NCI-H187 treated with DMSO at 0.1 percent for 48 hours (cell line): ENCODE measurements at regions not wholly inside any gene's neighbourhood (a gene's known extent, or its start where the extent isn't known, plus 50 kb on each side); places are given as distances from the start of the nearest gene placed in this dataset.
"Not testable (repeated sequence)": the region's sequence is repeated elsewhere in the genome, so short reads cannot be mapped to it uniquely, and the experiment has no call there.

Source experiments
- DNase-seq: peaks from one replicate; lab custom pipeline; 2025; lab: John Stamatoyannopoulos, UW

DNA sequence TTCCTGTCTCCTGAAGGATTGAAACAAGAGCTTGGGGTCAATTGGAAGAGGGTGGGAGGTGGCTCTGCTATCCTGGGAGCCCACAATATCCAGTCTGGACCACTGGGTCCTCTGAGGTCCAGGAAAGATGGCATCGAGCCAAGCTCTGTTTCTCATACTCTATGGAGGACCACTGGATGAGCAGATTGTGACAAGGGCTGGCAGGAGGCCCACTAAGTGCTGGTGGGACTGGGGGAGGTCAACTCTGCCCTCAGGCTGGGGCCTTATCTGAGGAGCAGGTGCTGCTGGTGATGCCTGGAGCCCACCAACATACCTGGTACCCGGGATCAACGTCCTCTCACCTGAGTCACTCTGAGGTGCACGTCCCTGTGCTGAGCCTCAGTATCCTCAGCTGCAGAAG is 142.4 kb downstream of the NDUFA10 start:
- DNase-seq: no peak

DNA sequence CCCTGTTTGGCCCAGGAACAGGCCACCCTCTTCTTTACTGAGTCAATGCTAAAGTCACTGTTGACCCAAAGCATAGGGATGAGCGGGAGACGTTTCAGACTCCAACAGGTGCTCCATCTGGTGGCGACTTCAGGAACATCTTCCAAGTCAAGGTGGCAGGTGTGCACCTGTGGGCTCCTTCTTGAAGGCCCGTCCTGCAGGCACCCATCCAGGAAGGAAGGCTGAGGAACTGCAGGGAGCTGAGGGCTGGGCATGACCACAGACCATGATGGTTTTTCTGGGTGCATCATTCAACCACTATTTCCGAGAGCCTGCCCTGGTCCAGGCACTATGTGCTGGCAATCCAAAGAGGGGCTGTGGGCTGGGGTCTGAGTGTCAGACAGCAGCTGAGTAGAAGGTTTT is 142.8 kb downstream of the NDUFA10 start:
- no peak for DNase-seq

DNA sequence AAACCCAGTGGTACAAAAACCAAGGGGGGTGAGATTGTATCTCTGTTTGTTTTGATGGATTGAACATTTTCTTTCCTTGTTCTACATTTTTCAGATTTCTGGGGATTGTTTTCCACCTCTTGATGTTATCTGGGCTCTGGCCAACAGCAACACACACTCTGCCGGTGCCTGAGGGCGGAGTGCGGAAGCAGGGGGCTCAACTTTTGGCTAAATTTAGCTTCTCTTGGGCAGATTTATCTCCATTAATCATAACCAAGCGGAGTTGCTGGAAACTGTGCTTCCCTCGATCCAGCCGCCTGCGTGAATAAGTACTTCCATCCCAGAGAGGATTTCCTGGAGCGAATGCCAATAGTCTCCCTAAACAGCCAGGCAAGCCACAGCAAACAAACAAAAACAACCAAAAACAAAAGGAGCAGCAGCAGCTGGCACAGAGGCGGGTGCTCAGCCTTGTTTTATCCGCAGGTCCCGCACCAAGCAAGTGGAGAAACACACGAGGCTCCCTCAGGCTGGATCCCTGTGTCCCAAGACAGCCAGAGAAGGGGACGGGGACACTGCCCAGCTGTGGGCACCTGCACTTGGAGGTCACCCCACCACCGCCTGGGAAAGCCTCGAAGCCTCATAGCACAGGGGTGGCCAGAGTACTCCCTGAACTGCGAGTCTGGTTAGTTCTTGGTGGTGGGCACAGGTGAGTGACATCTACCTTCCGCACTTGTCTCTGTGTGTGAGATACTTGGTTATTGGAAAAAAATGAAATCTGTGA is 143.4 kb downstream of the NDUFA10 start:
- DNase-seq: no peak

DNA sequence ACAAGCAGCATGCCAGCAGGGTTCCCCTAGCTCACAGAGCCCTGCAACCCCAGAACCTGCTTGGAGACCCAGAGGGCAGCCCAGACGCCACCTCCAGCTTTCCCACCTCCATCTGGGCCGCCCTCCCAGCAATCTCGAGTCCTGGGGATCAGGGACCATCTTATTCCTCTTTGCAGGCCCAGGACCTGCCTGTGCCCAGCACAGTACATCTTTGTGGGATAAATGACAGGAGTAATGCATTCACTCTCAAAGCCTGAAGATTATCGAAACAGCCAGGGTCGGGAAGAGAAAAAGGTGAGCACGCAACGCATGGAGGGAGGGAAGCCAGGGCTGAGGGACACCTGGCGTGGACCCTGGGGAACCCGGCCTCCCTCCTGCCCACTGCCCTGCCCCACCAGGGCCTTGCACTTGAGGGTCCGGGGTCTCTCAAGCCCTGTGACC is 144.1 kb downstream of the NDUFA10 start:
- DNase-seq: no peak

DNA sequence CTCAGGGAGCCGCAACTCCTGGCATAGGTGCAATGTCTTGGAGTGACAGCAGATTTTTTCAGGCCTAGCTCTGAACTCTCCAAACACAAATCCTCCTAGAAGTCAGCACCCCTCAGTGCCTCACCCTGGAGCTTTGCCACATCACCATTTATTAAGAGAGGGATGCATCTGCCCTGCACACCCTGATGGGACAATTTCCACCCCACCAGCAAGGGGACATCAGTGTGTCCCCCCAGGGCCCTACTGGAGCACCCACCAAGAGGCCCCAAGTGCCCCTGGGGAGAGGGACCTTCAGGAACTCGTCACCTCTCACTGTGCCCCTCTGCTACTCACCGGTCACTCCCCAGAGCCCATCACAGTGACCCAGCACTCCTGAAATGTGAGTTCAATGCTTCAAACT is 144.7 kb downstream of the NDUFA10 start:
- DNase-seq: no peak

DNA sequence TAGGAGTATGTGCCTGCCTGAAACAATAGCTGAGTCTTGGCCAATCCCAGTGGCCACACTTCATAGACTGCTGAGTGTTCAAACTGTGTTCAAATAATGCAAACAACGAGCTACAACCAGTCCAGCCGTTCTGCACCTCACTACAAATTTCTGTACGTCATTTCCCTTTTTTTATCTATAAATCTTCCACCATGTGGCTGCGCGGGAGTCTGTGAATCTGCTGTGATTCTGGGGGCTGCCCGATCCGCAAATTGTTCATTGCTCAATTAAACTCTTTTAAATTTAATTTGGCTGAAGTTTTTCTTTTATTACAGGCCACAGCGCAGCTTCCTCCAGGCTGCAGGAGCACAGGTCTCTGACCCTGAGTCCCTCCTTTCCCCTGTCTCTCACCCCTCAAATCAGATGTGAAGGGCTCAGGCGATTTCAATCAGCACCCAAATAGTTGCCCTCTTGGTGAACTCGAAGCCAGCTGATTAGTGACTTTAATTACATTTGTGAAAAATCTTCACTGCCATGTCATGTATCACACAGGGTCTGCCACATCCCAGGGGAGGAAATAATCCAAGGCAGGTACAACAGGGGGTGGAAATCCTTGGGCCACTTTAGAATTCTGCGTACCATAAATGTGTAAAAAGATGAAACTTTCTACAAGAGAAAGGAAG is 145.6 kb downstream of the NDUFA10 start:
- DNase-seq: no peak

DNA sequence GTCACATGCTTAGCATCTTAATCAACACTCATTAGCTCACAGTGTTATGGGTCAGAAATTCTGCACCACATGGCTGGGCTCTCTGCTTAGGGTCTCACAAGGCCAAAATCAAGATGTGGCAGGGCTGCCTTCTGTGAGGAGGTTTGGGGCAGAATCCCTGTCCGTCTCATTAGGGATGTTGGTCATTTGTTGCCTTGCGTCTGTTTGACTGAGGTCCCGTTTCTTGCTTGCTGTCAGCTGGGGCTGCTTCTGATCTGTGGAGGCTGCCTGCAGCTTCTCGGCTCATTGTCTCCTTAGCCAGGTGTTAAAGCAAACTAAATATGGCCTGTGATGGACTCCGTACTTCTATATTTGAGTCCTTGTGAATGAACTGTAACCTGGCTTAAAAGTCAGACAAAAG is 146.5 kb downstream of the NDUFA10 start:
- no peak for DNase-seq

DNA sequence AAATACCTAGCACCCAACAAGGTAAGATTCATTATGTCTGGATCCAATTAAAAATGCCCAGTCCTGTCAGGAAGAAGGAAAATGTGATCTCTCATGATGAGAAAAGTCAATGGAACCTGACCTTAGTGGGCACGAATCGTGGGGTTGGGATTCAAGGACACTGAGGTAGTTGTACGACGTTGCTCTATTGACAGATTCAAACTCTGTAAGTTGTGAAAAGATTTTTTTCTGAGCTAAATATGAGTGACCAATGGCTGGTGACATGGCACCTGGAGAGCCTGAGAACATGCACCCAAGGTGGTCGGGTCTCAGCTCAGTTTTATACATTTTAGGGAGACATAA is 148.2 kb downstream of the NDUFA10 start:
- DNase-seq: no peak

DNA sequence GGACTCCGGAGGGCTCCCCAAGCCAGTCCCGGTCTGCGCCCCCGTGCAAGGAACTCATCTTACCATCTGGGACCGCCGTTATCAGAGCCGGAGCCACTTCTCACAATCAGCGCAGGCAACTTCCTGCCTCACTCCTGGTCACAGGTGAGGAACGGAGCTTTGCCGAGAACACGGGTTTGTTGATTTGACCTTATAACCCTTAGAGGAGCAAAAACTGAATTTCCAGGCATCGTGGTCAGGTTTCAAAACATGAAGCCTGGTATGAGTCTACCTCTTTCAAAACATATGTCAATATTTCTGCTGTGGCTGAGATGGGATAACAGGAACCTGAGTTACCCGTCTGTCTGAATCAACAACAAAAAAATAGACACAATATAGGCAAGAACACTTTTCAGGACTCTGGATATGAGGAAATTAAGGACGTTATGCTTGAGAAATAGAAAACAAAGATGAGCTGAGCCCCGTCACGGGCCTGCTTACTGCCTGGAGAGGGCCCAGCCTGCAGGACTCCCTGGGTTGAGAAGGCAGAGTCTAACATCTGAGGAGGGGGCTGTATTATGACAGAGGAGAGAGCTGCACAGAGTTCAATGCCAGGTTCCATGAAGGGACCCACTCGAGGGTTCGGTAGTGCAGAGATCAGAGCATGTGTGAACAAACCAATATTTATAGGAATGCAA is 148.7 kb downstream of the NDUFA10 start:
- DNase-seq: no peak

DNA sequence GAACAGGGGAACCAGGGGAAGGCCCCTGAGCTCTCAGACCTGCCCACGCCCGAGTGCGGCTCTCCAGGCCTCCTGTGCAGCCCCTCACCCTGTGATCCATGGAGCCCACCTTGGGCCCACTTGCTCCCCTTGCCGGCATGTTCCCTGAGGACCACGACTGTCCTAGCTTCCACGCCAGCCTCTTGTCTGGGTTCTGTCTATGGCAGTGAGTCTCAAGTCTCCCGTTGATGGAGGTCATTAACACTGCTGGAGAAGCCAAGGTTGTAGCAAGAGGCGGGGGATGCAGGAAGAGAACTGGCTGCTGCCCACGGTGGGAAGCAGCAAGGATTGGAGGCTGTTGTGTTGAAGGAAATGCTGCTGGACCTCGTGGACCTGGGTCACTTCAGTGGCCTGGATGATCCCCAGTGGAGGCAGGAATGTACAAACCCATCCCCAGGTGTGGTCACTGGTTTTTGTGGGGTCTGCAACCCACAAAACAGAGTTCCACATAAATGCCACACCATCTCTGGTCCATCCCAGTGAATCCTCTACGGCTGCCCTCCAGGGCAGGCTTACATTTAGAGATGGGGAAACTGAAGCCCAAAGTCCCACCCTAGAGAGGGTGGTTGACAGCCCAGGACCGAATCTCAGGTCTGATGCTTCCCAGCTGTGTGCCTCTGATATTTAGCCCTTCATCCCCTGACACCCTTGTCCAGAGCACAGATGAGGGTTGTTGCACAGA is 150.3 kb downstream of the NDUFA10 start:
- DNase-seq: no peak

DNA sequence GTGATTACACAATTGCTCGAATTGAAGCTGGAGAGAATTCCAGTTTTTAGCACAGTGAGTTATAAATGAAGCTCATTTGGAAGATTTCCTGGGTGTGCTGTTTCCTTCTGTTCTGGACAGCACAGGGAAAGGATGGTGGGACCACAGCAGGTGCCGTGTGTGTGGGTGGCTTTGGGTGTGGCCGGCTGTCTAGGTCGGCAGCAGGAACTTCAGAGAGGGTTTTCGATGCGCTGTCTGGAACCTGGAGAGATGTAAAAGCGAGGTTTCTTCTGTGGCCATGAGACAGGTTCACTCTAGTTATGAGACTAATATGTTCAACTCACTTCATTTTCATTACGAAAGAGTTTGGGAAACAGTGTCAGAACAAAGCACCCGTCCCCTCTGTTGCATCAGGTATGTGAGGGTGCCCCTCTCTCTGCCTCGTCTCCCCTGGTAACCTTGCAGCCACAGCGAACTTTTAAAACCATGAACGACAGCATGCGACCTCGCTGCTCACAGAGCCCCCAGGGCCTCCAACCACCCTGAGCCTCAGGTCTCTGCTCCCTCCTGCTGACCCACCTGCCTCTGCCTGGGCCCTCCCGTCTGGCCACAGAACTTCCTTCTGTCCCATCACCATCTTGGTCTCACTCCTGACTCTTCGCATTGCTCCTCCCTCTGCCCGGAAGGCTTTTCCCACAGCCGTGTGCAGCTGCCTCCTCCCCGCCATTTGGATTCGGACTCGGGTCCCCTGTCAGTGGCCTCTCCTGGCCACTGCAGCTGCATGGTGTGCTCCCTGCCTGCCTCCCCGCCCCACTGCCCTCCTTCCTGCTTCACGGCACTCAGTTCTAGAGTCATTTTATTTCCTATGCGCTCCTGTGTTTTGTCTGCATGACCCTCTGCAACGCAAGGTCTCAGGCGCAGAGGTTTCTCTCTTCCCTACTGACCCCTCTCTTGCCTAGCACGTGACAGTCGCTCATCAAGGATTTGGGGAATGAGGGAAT is 151.2 kb downstream of the NDUFA10 start:
- no peak for DNase-seq

DNA sequence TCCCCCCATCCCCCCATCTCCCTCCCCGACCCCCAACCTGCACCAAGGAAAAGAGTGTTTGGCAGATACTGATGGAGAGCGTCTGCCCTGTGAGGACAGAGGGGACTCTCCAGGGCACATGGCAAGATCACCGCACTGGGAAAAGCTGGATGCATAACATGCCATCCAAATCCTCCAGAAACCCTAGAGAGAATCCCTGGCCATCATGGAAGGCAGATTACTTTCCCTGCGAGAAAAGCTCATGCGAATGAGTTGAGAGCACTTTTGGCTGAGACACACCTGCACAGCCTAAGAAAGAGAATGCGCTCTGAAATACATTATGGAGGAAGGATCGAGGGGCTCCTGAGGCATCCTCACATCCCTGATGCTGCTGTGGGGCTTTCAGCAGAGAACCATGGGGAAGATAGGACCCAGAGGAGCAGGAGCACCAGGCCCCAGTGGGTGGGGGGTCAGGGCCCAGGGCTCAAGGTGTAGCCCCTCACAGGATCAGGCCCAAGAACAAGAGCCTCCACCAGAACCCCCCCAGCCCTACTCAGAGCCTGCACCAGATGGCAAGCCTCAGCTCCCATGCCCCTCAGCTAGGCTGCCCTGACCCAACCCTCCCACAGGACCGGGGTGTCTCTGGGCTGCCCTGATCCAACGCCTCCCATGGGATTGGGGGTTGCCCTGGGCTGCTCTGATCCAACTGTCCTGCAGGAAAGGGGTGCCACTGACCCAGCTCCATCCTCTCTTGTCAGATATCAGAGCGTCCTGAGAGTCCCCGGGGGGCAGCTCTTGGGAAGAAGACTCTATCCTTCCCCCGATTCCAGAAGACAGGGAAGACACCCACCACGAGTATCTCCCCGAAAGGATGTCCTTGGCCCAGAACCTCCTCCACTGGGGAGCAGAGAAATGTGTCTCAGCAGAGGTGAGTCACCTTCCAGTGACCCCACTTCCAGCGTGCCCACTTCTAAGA is 153.4 kb downstream of the NDUFA10 start:
- DNase-seq: no peak

DNA sequence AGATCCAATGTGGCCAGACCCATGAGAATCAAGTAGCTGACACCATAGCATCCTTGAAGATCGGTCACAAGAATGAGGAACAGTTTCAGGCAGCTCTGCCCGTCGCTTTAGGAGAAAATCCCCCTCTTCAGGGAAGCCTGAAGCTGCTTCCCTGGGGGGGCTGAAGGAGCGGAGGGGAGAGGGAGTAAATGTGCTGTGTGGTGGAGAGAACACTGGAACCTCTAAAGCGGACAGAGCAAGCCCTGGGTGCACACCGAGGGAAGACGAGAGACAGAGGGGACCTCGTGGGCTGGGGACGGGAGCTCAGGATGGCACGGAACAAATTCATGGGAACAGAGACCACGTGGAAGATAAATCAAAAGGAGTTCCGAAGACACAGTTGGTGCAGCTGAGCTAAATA is 154.3 kb downstream of the NDUFA10 start:
- DNase-seq: no peak

DNA sequence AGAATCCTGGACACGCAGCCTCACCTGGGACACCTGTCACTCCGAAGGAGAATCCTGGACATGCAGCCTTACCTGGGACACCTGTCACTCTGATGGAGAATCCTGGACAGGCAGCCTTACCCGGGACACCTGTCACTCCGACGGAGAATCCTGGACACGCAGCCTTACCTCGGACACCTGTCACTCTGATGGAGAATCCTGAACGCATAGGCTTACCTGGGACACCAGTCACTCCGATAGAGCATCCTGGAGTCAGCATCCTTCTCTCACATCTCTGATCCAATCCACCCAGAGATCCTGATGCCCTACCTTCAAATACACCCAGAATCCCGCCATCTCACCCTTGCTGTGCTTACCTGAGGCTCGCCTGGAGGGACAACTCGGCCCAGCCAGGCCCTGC is 154.9 kb downstream of the NDUFA10 start:
- no peak for DNase-seq

DNA sequence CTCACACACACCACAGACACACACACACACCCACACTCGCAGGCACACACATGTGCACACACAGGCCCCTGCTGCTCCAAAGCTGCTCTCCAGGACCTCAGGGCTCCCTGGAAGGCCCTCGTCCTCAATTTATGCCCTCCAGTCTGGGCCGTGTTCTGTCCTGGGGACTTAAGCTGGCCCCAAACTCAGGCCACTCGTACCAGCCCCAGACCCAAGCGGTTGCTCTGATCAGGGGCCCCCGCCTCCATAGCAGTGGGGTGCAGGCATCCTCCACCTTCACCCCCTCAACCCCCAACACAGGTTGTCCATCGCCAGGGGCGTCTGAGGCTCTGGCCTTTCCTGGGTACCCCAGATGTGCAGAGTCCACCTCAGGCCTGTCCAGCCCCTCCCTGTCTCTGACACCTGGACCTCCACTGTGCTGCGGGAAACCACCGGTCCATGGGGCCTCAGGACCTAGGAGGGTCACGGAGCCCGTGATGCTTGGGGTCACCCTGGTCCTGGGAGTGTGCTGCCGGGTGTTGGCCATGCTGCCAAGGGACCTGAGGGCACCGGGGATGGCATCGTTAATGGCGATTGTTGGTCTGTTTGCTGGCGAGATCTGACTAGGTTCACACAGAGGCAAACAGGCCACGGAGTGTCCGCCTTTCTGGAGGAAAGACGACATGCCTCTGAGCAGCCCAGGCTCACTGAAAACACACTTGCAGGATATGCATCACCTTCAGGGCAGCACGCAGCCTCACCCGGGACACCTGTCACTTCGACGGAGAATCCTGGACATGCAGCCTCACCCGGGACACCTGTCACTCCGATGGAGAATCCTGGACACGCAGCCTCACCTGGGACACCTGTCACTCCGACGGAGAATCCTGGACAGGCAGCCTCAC is 155.6 kb downstream of the NDUFA10 start:
- no peak for DNase-seq

DNA sequence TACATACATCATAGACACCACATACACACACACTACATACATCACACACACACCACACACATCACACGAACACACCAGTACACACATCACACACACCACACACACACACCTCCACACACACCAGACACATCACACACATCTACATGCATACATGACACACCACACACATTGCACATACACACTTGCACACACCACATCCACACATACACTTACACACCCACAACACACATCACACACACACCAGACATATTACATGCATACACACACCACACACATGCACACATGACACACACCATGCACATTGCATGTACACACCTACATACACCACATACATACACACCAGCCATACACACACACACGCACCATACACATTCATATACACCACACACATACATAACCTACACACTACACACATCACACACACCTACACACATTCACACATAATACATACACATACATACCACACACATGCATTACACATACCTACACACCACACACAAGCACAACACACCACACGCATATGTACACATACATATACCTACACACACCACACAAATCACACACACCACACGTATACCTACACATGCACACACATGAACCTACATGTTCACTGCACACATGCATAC is 156.5 kb downstream of the NDUFA10 start:
- no peak for DNase-seq

DNA sequence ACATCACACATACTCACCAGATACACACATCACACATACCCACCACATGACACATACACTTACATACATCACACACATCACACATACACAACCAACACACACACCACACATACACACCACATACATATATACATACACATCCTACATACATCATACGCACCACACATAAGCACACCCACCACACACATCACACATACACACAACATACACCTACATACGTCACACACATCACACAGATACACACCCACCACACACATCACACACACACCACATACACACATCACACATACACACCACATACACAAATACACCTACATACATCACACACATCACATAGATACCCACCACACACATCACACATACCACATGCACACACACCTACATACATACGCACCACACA is 158.4 kb downstream of the NDUFA10 start:
- DNase-seq: no peak

DNA sequence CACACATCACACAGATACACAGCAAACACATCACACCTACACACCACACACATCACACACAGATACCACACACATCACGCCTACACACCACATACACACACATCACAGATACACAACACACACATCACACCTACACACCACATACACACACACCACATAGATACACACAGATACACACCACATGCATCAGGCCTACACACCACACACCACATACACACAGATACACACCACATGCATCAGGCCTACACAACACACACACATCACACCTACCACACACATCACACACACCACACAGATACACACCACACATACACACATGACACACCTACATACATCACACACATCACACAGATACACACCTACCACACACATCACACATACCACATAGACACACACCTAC is 158.8 kb downstream of the NDUFA10 start:
- DNase-seq: no peak

DNA sequence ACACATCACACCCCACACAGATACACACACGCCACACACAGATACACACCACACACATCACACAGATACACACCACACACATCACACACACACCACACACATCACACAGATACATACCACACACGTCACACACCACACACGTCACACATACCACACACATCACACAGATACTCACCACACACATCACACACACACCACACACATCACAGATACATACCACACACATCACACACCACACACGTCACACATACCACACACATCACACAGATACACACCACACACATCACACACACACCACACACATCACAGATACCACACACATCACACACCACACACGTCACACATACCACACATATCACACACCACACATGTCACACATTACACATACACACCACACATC is 159.3 kb downstream of the NDUFA10 start:
- DNase-seq: not testable (repeated sequence)
